K562 (cell line): ENCODE measurements at regions not wholly inside any gene's neighbourhood (a gene's known extent, or its start where the extent isn't known, plus 50 kb on each side); places are given as distances from the start of the nearest gene placed in this dataset.

Experiments used
- ATAC-seq: fragments of 200-7000 bp; cut with Tn5 transposase; 3 replicates; pipeline ENCODE4 v1.9.1; 2020; ENCODE audit warnings: moderate library complexity
- BruUV-seq: library from RNA; stranded (reverse); fragments of 400-500 nt; replicated peaks from 2 replicates; lab custom pipeline; 2021; lab: Mats Ljungman, UMichigan
- CTCF ChIA-PET: fragments of 300-600 bp; formaldehyde crosslinking; extraction: SDS; loops from one replicate; lab custom pipeline; 2021; ENCODE audit warnings: low intra/inter-chr PET ratio; lab: Yijun Ruan, JAX
- POLR2A ChIA-PET: fragments of 300-600, 350-650 bp; sonication (Branson Sonifier 250); formaldehyde crosslinking; extraction: SDS; loops from one replicate; lab custom pipeline; 2021; ENCODE audit warnings: antibody characterized with exemption, inconsistent platforms; lab: Yijun Ruan, JAX
- DNase-seq, 4 experiments: peaks; one replicate each; pipeline versions ENCODE4 v3.0.0 to v3.0.0-alpha.2; 2011 to 2018; ENCODE audit warnings: low spot score in 3 of 4, mixed read lengths in 3 of 4; ENCODE audit errors: extremely low read depth in 1 of 4
- FAIRE-seq: peaks from 2 replicates; lab custom pipeline; 2011; peaks lifted over from hg19 to GRCh38; lab: Jason Lieb, UNC
- H2AFZ ChIP-seq: 2 replicates; pipeline ENCODE4 v1.6.0; 2011; ENCODE audit warnings: low read depth, low read length, control low read depth, inconsistent platforms
- H3K27ac ChIP-seq: fragments of 200-600 bp; 3 replicates; pipeline ENCODE4 v1.8.0; 2011; ENCODE audit warnings: low read depth, mild to moderate bottlenecking, control low read depth, inconsistent platforms, low read length, moderate library complexity, mixed read lengths; ENCODE audit errors: extremely low read depth
- H3K27me3 ChIP-seq, 2 experiments: fragments of 300-600 bp in 1 of 2; 2 replicates in 1 of 2; 3 replicates in 1 of 2; pipeline versions ENCODE4 v1.6.0 to v1.8.0; 2011; ENCODE audit warnings: inconsistent platforms in 2 of 2, low read length in 2 of 2, mild to moderate bottlenecking in 1 of 2, mixed read lengths in 1 of 2, moderate library complexity in 1 of 2; ENCODE audit not compliant: control insufficient read depth in 2 of 2, insufficient read depth in 2 of 2
- H3K36me3 ChIP-seq: fragments of 300-600 bp; 3 replicates; pipeline ENCODE4 v1.8.0; 2011; ENCODE audit warnings: mild to moderate bottlenecking, low read length, inconsistent platforms; ENCODE audit not compliant: control insufficient read depth, insufficient read depth
- H3K4me1 ChIP-seq, 2 experiments: fragments of 200-600 bp in 1 of 2; replicated peaks in 1 of 2; 2 replicates in 1 of 2; 3 replicates in 1 of 2; pipeline versions ENCODE4 v1.5.1 to v1.8.0; 2011; ENCODE audit warnings: inconsistent platforms in 2 of 2, low read length in 2 of 2, mild to moderate bottlenecking in 1 of 2, mixed read lengths in 1 of 2, moderate library complexity in 1 of 2; ENCODE audit not compliant: control insufficient read depth in 2 of 2, insufficient read depth in 2 of 2
- H3K4me2 ChIP-seq: 2 replicates; pipeline ENCODE4 v1.6.1; 2011; ENCODE audit warnings: low read length, control low read depth, inconsistent platforms, mixed read lengths; ENCODE audit not compliant: insufficient read depth
- H3K4me3 ChIP-seq: fragments of 200-600 bp; sonication (generic), shearing (Covaris generic); 2 replicates; pipeline ENCODE4 v1.5.1; 2016; ENCODE audit warnings: control low read depth, inconsistent platforms
- H3K79me2 ChIP-seq: fragments of 200-600 bp; 3 replicates; pipeline ENCODE4 v1.8.0; 2011; ENCODE audit warnings: low read length, inconsistent platforms; ENCODE audit not compliant: control insufficient read depth, insufficient read depth
- H3K9ac ChIP-seq, 2 experiments: 2 replicates each; pipeline versions ENCODE4 v1.6.0 to v1.6.1; 2011; ENCODE audit warnings: low read depth in 2 of 2, low read length in 2 of 2, control low read depth in 1 of 2, inconsistent platforms in 1 of 2, mild to moderate bottlenecking in 1 of 2, mixed read lengths in 1 of 2; ENCODE audit not compliant: insufficient read depth in 1 of 2
- H3K9me1 ChIP-seq: one replicate; pipeline ENCODE4 v1.6.0; 2011; ENCODE audit warnings: inconsistent platforms, mild to moderate bottlenecking, low read length, moderate library complexity; ENCODE audit not compliant: control insufficient read depth, insufficient read depth
- H3K9me3 ChIP-seq: replicated peaks from 2 replicates; pipeline ENCODE4 v1.5.1; 2011; ENCODE audit warnings: low read depth, low read length, inconsistent platforms; ENCODE audit not compliant: control insufficient read depth, insufficient read depth
- H4K20me1 ChIP-seq: replicated peaks from 2 replicates; pipeline ENCODE4 v1.6.1; 2011; ENCODE audit warnings: low read length, inconsistent platforms, mixed read lengths; ENCODE audit not compliant: control insufficient read depth, insufficient read depth
- ARID1B ChIP-seq: fragments of 450-650 bp; IDR thresholded peaks from 2 replicates; pipeline ENCODE4 v1.6.1; 2016; ENCODE audit warnings: antibody characterized with exemption, mild to moderate bottlenecking, inconsistent platforms
- BRD4 ChIP-seq: fragments of 200-600 bp; sonication (generic); IDR thresholded peaks from 2 replicates; pipeline ENCODE4 v1.6.1; 2017; ENCODE audit warnings: inconsistent platforms
- FOXA3 ChIP-seq, 2 experiments: fragments of 450-650 bp in 1 of 2; sonication (generic) in 1 of 2; formaldehyde crosslinking; IDR thresholded peaks in 1 of 2; conservative IDR thresholded peaks in 1 of 2; 2 replicates each; pipeline versions ENCODE4 v1.4.0 to v1.8.0; 2020 to 2022; ENCODE audit warnings: mild to moderate bottlenecking in 2 of 2, missing genetic modification reagents in 1 of 2
- FOXP1 ChIP-seq: sonication (generic); formaldehyde crosslinking; IDR thresholded peaks from 2 replicates; pipeline ENCODE4 v1.8.0; 2022; ENCODE audit warnings: mild to moderate bottlenecking, missing genetic modification reagents
- GABPB1 ChIP-seq: sonication (generic); formaldehyde crosslinking; IDR thresholded peaks from 2 replicates; pipeline ENCODE4 v1.8.0; 2022; ENCODE audit warnings: mild to moderate bottlenecking, missing genetic modification reagents
- HEY1 ChIP-seq: fragments of 250-450 bp; sonication (Bioruptor Pico); IDR thresholded peaks from 2 replicates; pipeline ENCODE4 v1.5.0; 2020; ENCODE audit warnings: mild to moderate bottlenecking, moderate library complexity, borderline replicate concordance
- KDM5B ChIP-seq: fragments of 200-600 bp; sonication (generic); IDR thresholded peaks from 2 replicates; pipeline ENCODE4 v1.6.1; 2012; ENCODE audit warnings: low read depth, mild to moderate bottlenecking, moderate library complexity, low read length, control low read depth, inconsistent platforms; ENCODE audit not compliant: insufficient replicate concordance
- SLC30A9 ChIP-seq: fragments of 250-450 bp; sonication (Bioruptor Pico); IDR thresholded peaks from 2 replicates; pipeline ENCODE4 v1.8.0; 2022; ENCODE audit warnings: mild to moderate bottlenecking, moderate library complexity
- ZNF408 ChIP-seq: fragments of 250-450 bp; sonication (Bioruptor Pico); IDR thresholded peaks from 2 replicates; pipeline ENCODE4 v1.4.0; 2020; ENCODE audit warnings: low read depth, mild to moderate bottlenecking, moderate library complexity
- WGBS: fragments of 100-300 bp; shearing (Covaris generic); methylation state at CpG from one replicate; pipeline ENCODE4 v1.1.6; 2016; ENCODE audit warnings: low coverage, mixed read lengths; ENCODE audit not compliant: insufficient coverage; ENCODE audit errors: missing lambda C conversion rate; 5-methylcytosine and 5-hydroxymethylcytosine counted together
- in situ Hi-C: fragments of 300-500 bp; cut with MboI; formaldehyde crosslinking; loops from 4 replicates; pipeline ENCODE4 v1.15.0; 2018; ENCODE audit warnings: inconsistent platforms, mixed read lengths
- intact Hi-C: fragments of 100-400 bp; cut with micrococcal nuclease; formaldehyde crosslinking; loops from 2 replicates; pipeline ENCODE4 v1.14.2; 2022
- TF ChIP-seq, protein P1 (sequence below): fragments of 250-450 bp; sonication (Bioruptor Pico); IDR thresholded peaks from 2 replicates; pipeline ENCODE4 v1.4.0; 2020; ENCODE audit warnings: borderline replicate concordance
- TF ChIP-seq, protein P2 (sequence below), 2 experiments: fragments of 450-650 bp in 1 of 2; IDR thresholded peaks; 2 replicates each; pipeline ENCODE4 v1.6.1; 2011 to 2017; ENCODE audit warnings: low read depth in 2 of 2, antibody characterized with exemption in 1 of 2, borderline replicate concordance in 1 of 2, low read length in 1 of 2, mild to moderate bottlenecking in 1 of 2, mixed read lengths in 1 of 2; ENCODE audit not compliant: control insufficient read depth in 1 of 2
- TF ChIP-seq, protein P3 (sequence below): fragments of 450-650 bp; IDR thresholded peaks from 2 replicates; pipeline ENCODE4 v1.6.1; 2016; ENCODE audit warnings: mild to moderate bottlenecking

DNA sequence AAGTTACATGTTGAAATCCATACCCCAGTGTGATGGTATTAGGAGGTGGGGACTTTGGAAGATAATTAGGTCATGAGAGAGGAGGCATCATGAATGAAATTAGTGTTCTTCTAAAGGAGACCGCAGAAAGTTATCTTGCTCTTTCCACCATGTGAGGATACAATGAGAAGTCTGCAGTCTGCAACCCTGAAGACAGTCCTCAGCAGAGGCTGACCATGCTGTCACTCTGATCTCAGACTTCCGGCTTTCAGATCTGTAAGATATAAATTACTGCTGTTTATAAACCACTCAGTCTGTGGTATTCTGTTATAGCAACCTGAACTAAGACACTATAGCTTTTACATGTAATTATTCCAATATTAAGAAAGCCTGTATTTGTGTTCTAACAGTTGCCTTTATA, 116.7 kb upstream of the CES5A start (continued):
- TF ChIP-seq ARID1B (peak; percentile 22; the same call in 1 of the 2 replicates), FOXA3 (CRISPR knock-in tag; conservative IDR thresholded peaks at IDR 0.05 in 1 of 2, IDR thresholded peaks at IDR 0.05 in 1 of 2) (0 out of 4 replicates have a peak, but pooled peaks of 1 of the 2 experiments have one; percentile 26), KDM5B (no peak), HEY1 (CRISPR knock-in tag) (no peak), FOXP1 (no peak), GABPB1 (CRISPR knock-in tag) (no peak)
- TF ChIP-seq, protein P1, sequence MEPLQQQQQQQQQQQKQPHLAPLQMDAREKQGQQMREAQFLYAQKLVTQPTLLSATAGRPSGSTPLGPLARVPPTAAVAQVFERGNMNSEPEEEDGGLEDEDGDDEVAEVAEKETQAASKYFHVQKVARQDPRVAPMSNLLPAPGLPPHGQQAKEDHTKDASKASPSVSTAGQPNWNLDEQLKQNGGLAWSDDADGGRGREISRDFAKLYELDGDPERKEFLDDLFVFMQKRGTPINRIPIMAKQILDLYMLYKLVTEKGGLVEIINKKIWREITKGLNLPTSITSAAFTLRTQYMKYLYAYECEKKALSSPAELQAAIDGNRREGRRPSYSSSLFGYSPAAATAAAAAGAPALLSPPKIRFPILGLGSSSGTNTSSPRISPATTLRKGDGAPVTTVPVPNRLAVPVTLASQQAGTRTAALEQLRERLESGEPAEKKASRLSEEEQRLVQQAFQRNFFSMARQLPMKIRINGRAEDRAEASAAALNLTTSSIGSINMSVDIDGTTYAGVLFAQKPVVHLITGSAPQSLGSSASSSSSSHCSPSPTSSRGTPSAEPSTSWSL = no peak

DNA sequence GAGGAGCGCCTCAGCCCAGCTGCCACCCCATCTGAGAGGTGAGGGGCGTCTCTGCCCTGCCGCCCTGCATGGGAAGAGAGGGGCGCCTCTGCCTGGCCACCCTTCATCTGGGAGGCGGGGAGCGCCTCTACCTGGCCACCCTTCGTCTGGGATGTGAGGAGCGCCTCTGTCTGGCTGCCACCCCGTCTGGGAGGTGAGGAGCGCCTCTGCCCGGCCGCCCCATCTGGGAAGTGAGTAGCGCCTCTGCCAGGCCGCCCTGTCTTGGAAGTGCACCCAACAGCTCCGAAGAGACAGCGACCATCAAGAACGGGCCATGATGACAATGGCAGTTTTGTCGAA, 114.4 kb upstream of the CES5A start:
- no peaks in the 10 kb centered on the region for H4K20me1 ChIP-seq
- H3K27ac ChIP-seq = no peak overlapping the region
- ATAC-seq (no peak), DNase-seq (no peak), FAIRE-seq (no peak)
- H3K9me3 ChIP-seq = no peaks in the 10 kb centered on the region
- CTCF ChIA-PET = no interaction called here
- intact Hi-C loops = no loop called here
- H2AFZ ChIP-seq = no peak overlapping the region
- no TSS peak for BruUV-seq
- H3K9me1 ChIP-seq = no peaks in the 10 kb centered on the region
- no peaks in the 10 kb centered on the region; a peak in 1 of 5 replicates for H3K4me1 ChIP-seq
- H3K36me3 ChIP-seq = no peaks in the 10 kb centered on the region
- WGBS = 63% methylated on average over 13 of the region's 18 CpGs
- H3K4me3 ChIP-seq = no peak overlapping the region
- no peak overlapping the region for H3K9ac ChIP-seq
- in situ Hi-C loops = no loop called here
- no peaks in the 10 kb centered on the region for H3K79me2 ChIP-seq
- H3K4me2 ChIP-seq = no peak overlapping the region
- POLR2A ChIA-PET = no interaction called here
- H3K27me3 ChIP-seq = no peaks in the 10 kb centered on the region
- TF ChIP-seq SLC30A9 (CRISPR knock-in tag) (no peak), BRD4 (no peak), ZNF408 (CRISPR knock-in tag) (no peak)
- TF ChIP-seq, protein P2, sequence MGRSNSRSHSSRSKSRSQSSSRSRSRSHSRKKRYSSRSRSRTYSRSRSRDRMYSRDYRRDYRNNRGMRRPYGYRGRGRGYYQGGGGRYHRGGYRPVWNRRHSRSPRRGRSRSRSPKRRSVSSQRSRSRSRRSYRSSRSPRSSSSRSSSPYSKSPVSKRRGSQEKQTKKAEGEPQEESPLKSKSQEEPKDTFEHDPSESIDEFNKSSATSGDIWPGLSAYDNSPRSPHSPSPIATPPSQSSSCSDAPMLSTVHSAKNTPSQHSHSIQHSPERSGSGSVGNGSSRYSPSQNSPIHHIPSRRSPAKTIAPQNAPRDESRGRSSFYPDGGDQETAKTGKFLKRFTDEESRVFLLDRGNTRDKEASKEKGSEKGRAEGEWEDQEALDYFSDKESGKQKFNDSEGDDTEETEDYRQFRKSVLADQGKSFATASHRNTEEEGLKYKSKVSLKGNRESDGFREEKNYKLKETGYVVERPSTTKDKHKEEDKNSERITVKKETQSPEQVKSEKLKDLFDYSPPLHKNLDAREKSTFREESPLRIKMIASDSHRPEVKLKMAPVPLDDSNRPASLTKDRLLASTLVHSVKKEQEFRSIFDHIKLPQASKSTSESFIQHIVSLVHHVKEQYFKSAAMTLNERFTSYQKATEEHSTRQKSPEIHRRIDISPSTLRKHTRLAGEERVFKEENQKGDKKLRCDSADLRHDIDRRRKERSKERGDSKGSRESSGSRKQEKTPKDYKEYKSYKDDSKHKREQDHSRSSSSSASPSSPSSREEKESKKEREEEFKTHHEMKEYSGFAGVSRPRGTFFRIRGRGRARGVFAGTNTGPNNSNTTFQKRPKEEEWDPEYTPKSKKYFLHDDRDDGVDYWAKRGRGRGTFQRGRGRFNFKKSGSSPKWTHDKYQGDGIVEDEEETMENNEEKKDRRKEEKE (IDR thresholded peaks at IDR 0.05; ENCODE audit: borderline replicate concordance in 1 of 2, control insufficient read depth in 1 of 2, low read depth in 2 of 2, low read length in 1 of 2) = no peak
- TF ChIP-seq, protein P3, sequence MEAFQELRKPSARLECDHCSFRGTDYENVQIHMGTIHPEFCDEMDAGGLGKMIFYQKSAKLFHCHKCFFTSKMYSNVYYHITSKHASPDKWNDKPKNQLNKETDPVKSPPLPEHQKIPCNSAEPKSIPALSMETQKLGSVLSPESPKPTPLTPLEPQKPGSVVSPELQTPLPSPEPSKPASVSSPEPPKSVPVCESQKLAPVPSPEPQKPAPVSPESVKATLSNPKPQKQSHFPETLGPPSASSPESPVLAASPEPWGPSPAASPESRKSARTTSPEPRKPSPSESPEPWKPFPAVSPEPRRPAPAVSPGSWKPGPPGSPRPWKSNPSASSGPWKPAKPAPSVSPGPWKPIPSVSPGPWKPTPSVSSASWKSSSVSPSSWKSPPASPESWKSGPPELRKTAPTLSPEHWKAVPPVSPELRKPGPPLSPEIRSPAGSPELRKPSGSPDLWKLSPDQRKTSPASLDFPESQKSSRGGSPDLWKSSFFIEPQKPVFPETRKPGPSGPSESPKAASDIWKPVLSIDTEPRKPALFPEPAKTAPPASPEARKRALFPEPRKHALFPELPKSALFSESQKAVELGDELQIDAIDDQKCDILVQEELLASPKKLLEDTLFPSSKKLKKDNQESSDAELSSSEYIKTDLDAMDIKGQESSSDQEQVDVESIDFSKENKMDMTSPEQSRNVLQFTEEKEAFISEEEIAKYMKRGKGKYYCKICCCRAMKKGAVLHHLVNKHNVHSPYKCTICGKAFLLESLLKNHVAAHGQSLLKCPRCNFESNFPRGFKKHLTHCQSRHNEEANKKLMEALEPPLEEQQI = no peak
